DMS153 (cell line): ENCODE measurements at regions not wholly inside any gene's neighbourhood (a gene's known extent, or its start where the extent isn't known, plus 50 kb on each side); places are given as distances from the start of the nearest gene placed in this dataset.
"Not testable (repeated sequence)": the region's sequence is repeated elsewhere in the genome, so short reads cannot be mapped to it uniquely, and the experiment has no call there.

Experiments used
- DNase-seq: peaks from one replicate; lab custom pipeline; 2025; lab: John Stamatoyannopoulos, UW

DNA sequence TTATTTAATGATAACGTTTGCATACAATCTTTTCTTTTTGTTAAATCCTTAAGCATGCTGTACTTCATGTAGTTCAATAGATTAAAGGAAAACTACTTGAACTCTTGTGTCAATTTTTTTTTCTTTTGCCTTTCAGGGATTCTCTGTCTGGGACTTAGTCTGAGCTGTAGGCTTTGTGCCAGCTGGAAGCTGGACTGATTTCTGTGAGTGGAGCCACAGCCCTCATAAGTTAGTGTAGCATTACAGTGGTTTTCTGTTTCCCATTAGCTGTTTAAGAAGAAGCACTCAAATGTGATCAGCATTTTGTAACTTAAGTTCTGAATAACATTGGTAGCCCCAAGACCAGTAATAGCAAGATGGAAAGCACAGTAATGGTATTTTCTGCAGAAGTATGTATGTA lies 330.6 kb upstream of the MEF2C start:
- no peak for DNase-seq

DNA sequence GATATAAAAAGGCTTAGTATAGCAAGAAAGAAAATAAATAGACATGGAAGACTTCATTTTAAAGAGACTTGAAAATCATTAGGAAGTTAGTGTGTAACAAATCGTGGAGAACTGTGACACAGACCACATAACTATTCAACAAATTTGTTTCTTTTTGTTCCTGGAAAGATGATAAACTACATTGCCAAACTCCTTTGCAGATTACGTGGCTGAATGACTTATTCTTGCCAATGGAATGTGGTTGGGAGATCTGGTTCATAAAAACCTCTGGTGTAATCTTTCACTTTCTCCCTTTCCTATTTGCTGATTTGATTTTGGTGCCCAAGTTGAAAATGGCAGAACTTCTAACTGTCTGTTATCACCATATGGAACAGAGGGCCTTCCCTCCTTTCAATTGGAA lies 328.9 kb upstream of the MEF2C start:
- no peak for DNase-seq

DNA sequence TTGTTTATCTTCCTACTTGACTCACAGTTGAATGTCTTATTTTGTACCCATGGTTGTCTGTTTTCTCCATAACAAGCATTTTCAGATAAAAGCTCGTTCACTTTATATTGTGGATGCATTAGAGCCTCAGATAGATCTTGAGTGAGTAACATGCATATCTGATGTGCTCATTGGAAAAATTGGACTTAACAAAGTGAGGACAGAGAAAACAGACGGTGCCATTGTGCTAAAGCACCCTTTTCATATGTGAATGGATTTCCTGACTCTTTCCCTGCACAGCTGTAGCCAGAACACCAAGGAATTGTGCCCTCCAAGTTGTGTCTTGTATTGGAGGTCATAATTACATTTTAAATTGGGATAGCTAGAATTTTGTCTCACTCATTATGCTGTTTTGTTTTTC lies 325.8 kb upstream of the MEF2C start:
- no peak for DNase-seq

DNA sequence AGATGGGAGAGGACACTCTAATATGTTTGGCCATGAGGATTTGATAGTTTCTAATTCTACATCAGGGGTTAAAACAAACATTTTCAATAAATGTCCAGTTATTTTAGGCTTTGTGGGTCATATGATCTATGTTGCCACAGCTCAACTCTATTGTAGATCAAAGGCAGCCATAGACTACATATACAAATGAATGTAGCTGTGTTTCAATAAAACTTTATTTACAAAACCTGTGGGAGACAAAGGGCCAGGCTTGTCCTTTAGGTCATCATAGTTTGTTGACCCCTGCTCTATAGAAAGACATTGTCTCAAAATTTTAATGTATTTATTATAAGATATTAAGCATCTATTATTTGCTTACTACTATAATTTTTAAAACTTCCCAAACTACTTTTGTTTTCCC lies 325.4 kb upstream of the MEF2C start:
- DNase-seq, result no peak

- DNase-seq, result no peak
These were observed 321.8 kb upstream of the MEF2C start for GRCh38 chr5:89204756-89205155.

GRCh38 chr5:89203611-89204010 lies 320.6 kb upstream of the MEF2C start:
- DNase-seq, result no peak

DNA sequence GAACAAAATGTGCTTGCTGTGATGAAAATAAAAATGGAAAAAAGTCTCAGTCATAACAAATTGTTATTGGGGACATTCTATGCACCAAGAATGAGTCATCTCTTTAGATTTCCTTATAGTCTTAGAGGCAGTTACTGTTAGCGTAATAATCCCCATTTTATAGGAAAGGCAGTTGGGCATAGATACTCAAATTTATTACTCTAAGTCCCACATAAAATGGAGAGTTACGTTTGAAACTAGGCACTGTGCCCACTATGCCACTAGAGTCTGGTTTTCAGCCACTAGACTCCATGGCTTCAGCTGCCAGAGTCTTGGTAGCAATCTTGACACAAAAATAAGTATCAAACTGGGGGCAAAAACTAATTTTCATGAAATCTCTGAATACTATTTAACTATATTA lies 317.9 kb upstream of the MEF2C start:
- DNase-seq, result no peak

GRCh38 chr5:89199306-89199705 lies 316.3 kb upstream of the MEF2C start:
- no peak for DNase-seq

GRCh38 chr5:89191374-89191773 lies 308.4 kb upstream of the MEF2C start:
- DNase-seq, result no peak

GRCh38 chr5:89190515-89191265 lies 307.7 kb upstream of the MEF2C start:
- no peak for DNase-seq

- DNase-seq, result no peak
These were observed 305.0 kb upstream of the MEF2C start for GRCh38 chr5:89187883-89188465.

DNA sequence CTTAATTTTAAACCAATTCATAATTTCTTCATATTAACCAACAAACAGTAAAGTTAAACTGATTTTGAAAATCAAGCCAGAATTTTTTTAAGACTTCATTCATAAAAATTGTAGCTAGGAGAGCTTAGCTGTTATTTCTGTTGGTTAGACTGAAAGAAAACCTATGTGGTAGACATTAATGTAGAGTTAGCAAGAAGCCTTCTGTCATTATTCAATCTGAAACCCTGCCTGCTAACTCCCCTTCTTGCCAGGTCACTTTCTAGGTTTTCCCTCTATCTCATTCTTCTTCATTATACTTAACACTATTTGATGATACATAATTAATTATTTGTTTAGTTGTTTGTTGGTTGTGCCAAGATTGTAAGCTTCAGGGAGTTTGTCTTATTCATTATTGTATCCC lies 304.3 kb upstream of the MEF2C start:
- no peak for DNase-seq

GRCh38 chr5:89181546-89181945 lies 298.6 kb upstream of the MEF2C start:
- DNase-seq, result no peak

DNA sequence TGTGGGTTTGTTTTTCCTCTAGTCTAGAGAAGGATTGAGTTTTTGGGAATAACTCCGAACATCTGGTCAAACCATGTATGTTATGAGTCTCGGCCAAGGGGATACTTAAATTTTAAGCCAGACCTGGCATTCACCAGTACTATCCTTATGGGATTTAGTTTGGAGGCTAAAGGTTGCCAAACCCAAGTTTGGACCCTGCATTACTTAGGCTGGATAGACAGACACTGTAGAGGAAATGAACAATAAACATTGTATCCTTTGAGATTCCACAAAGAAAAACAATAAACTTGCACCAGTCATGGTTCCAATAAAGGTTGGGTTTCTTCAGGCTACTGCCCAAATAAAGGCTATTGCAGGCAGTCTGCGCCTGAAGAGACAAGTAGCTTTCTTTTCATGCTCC lies 296.7 kb upstream of the MEF2C start:
- no peak for DNase-seq

- no peak for DNase-seq
These were observed 295.6 kb upstream of the MEF2C start for GRCh38 chr5:89178541-89178940.

GRCh38 chr5:89173528-89173927 lies 290.5 kb upstream of the MEF2C start:
- no peak for DNase-seq

- no peak for DNase-seq
These were observed 285.8 kb upstream of the MEF2C start for GRCh38 chr5:89168766-89169165.

- DNase-seq, result not testable (repeated sequence)
These were observed 281.7 kb upstream of the MEF2C start for GRCh38 chr5:89164703-89165102.

DNA sequence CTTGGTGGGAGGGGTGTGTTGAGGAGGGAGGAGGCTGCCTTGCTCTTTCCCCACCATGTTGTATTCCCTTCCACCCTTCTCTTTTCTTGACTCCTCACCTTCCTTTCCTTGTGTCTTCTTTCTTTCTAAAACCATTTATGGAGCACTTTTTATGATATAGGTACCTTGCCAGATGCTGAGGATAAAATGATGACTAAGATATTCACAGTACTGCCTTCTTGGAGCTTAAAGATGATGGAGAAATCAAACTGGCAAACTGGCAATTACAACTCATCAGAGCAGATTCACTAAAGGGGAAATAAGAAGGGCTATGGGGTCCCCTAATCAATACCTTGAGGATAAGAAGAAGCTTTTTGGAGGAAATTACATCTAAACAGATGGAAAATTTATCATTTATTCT lies 273.2 kb upstream of the MEF2C start:
- DNase-seq, result no peak

DNA sequence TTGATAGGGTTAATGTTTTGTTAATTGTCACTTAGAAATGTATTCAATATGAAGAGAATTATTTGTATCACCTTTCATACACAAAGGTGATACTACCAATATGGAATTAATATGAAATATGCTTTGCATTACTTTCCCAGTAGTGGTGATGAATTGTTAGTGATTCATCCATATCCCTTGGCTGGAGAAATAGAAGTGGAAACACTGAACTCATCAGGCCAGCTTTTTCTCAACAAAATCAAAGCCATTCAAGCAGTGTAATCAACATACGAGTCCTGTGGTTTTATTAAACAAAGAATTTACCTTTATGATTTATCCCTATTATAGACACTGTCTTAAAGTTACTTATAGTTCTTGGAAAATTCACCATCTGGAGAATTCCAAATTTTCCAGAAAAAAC lies 264.0 kb upstream of the MEF2C start:
- no peak for DNase-seq

DNA sequence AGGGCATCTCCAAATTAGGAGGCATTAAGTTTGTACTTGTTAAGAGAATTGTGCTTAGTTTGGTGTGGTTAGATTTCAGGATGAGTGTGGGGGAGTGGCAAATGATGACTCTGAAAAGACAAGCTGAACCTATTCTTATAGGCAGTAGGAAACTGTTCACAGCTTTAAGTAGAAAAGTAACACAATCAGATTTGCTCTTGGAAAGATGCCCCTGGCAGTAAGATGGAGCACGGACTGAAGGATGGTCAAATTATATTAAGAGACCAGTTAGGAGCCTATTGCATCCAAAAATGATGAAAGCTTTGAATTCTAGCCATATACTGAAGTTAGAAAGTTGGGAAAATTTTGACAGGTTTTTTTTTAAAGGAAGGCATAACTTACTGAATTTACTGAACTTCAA lies 254.2 kb upstream of the MEF2C start:
- DNase-seq, result no peak

- no peak for DNase-seq
These were observed 251.0 kb upstream of the MEF2C start for GRCh38 chr5:89133975-89134374.

DNA sequence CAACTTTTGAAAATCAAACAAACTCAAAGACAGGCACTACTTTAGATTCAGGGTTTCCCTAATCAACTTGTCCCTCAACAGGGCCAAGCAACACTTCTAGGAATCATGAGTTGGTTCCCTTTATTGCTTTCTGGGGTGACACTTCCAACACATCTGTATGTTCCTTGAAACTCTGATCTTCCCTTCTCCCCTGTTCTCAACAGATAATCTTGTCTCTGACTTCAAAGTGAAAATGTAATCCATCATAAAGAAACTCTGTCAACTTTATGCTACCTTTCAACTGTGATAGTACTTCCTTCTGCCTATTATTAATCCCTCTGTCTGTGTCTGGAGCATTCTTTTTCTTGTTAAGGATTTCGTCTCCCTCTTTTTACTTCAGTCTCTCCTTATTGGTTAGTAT lies 250.1 kb upstream of the MEF2C start:
- no peak for DNase-seq

DNA sequence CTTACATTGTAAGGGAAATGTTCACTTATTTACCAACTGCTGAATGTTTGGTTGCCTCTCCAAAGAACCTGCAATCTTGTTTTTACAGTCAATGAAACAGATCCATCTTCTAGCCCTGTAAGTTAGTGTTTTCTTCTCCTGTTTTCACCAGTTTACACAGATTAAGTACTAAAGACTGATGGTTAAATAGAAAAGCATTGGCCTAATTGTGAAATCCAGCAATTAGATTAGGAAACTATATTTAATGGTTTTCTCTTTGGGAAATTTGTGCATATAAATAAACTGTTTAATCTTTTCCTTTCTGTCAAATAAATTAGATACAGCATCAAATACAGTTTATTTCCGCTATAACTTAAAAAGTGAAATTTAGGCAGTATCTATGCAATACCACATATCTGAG lies 247.9 kb upstream of the MEF2C start:
- DNase-seq, result no peak
